ENCODE measurements at regions not wholly inside any gene's neighbourhood (a gene's known extent, or its start where the extent isn't known, plus 50 kb on each side); places are given as distances from the start of the nearest gene placed in this dataset.

GRCh38 chr20:50344232-50345071, 153.8 kb downstream of the CEBPB start:
- FAIRE-seq = peak; percentile 59
- H3K4me1 ChIP-seq (replicated peaks in 1 of 2; ENCODE audit: control insufficient read depth in 2 of 2, insufficient read depth in 2 of 2, low read length in 2 of 2) = peaks cover 19 to 24% of the 10 kb centered on the region in 2 experiments
- TF ChIP-seq CC2D1A (IDR thresholded peaks at IDR 0.05) (peak; percentile 77; the same call in 1 of the 2 replicates), SREBF1 (IDR thresholded peaks at IDR 0.05; ENCODE audit: borderline replicate concordance, low read depth, low read length) (0 out of 2 replicates have a peak, but pooled peaks have one; percentile 24), SPI1 (IDR thresholded peaks at IDR 0.05; ENCODE audit: borderline replicate concordance, low read depth, low read length) (peak; percentile 71), ZC3H4 (CRISPR knock-in tag; IDR thresholded peaks at IDR 0.05; ENCODE audit: borderline replicate concordance) (no peak), ZNF408 (CRISPR knock-in tag; IDR thresholded peaks at IDR 0.05; ENCODE audit: low read depth) (no peak), GABPB1 (CRISPR knock-in tag; IDR thresholded peaks at IDR 0.05) (peak; percentile 47), ARID2 (IDR thresholded peaks at IDR 0.05) (0 out of 2 replicates have a peak, but pooled peaks have one; percentile 27), CBX1 (IDR thresholded peaks at IDR 0.05; ENCODE audit: low read depth) (peak; percentile 97; the same call in 1 of the 2 replicates), ID3 (CRISPR knock-in tag; IDR thresholded peaks at IDR 0.05) (no peak), ID3 (tag; IDR thresholded peaks at IDR 0.05) (peak; percentile 53; the same call in 1 of the 2 replicates), STAT6 (CRISPR knock-in tag; IDR thresholded peaks at IDR 0.05) (no peak), RB1 (IDR thresholded peaks at IDR 0.05; ENCODE audit: low read depth) (peak; percentile 35; the same call in 1 of the 2 replicates), ZFP36 (IDR thresholded peaks at IDR 0.05; ENCODE audit: low read depth, low read length, partially characterized antibody) (peak; percentile 29), STAG1 (CRISPR knock-in tag; IDR thresholded peaks at IDR 0.05; ENCODE audit: borderline replicate concordance) (0 out of 2 replicates have a peak, but pooled peaks have one; percentile 44), RFX5 (IDR thresholded peaks at IDR 0.05; ENCODE audit: low read depth, low read length) (no peak), MAZ (CRISPR knock-in tag; conservative IDR thresholded peaks at IDR 0.05 in 1 of 2, IDR thresholded peaks at IDR 0.05 in 1 of 2) (peak in 1 of 2 experiments; percentile 77; a peak in 2 of 4 replicates), ZNF277 (CRISPR knock-in tag; IDR thresholded peaks at IDR 0.05; ENCODE audit: borderline replicate concordance) (no peak)

More at GRCh38 chr20:50344232-50345071, 153.8 kb downstream of the CEBPB start:
- Histone ChIP-seq H3K9me3 (replicated peaks; ENCODE audit: control insufficient read depth, insufficient read depth, low read depth, low read length) (no peaks in the 10 kb centered on the region), H3K27ac (ENCODE audit: extremely low read depth, low read depth, low read length) (no peak overlapping the region), H3K36me3 (ENCODE audit: control insufficient read depth, insufficient read depth, low read length) (no peaks in the 10 kb centered on the region), H4K20me1 (replicated peaks; ENCODE audit: control insufficient read depth, insufficient read depth, low read length) (no peaks in the 10 kb centered on the region), H2AFZ (ENCODE audit: low read depth, low read length) (no peak overlapping the region), H3K27me3 (ENCODE audit: control insufficient read depth in 2 of 2, insufficient read depth in 2 of 2, low read length in 2 of 2) (no peaks in the 10 kb centered on the region), H3K4me3 (no peak overlapping the region), H3K79me2 (ENCODE audit: control insufficient read depth, insufficient read depth, low read length) (no peaks in the 10 kb centered on the region), H3K9ac (ENCODE audit: insufficient read depth in 1 of 2, low read depth in 2 of 2, low read length in 2 of 2) (0 out of 4 replicates have a peak overlapping the region, but pooled peaks of 1 of the 2 experiments have one; percentile 23), H3K4me2 (ENCODE audit: insufficient read depth, low read length) (no peak overlapping the region), H3K9me1 (ENCODE audit: control insufficient read depth, insufficient read depth, low read length) (no peaks in the 10 kb centered on the region)
- ATAC-seq = peak; percentile 79
- DNase-seq (ENCODE audit: extremely low read depth in 1 of 4, low spot score in 3 of 4) = peak; percentile 54 to 64 (median 54)
- in situ Hi-C loops (cut with MboI) = loop anchor here (5.0 kb wide), 1 partner anchor 118 kb away; no protein-coding TSS in a partner anchor
- intact Hi-C loops (cut with micrococcal nuclease) = loop anchor here (2.0 to 5.0 kb wide), 3 partner anchors 66 to 158 kb away; no protein-coding TSS in a partner anchor
- ChIA-PET CTCF (ENCODE audit: low intra/inter-chr PET ratio) (interaction anchor here (0.7 to 0.9 kb wide), 2 partner anchors 117 kb away, joined by 3 to 4 read pairs; no protein-coding TSS in a partner anchor), POLR2A (interaction anchor here (1.0 kb wide), 1 partner anchor 155 kb away, joined by 4 read pairs; no protein-coding TSS in a partner anchor)
- 40% methylated on average over 11 of the region's 11 CpGs for WGBS (ENCODE audit: insufficient coverage, low coverage, missing lambda C conversion rate)
- BruUV-seq (replicated peaks) = no TSS peak

Measured in K562 (cell line).